HG03378 (cell line): ENCODE measurements at regions not wholly inside any gene's neighbourhood (a gene's known extent, or its start where the extent isn't known, plus 50 kb on each side); places are given as distances from the start of the nearest gene placed in this dataset.

Source experiments
- ATAC-seq: cut with Tn5 transposase; IDR thresholded peaks from one replicate; pipeline ENCODE4 v1.9.1; 2021; ENCODE audit warnings: mild to moderate bottlenecking, moderate library complexity; ENCODE audit not compliant: unreplicated experiment

- ATAC-seq = no peak
These were observed 209.9 kb downstream of the ARL4C start for GRCh38 chr2:234286956-234287355.

- ATAC-seq = no peak
These were observed 210.7 kb downstream of the ARL4C start for GRCh38 chr2:234286118-234286598.

- no peak for ATAC-seq
These were observed 211.3 kb downstream of the ARL4C start for GRCh38 chr2:234285541-234285940.

GRCh38 chr2:234279637-234280036, 217.2 kb downstream of the ARL4C start:
- ATAC-seq = no peak

- no peak for ATAC-seq
These were observed 218.2 kb downstream of the ARL4C start for GRCh38 chr2:234278556-234279255.

- ATAC-seq = no peak
These were observed 221.4 kb downstream of the ARL4C start for GRCh38 chr2:234275515-234275914.

GRCh38 chr2:234273887-234274584, 222.8 kb downstream of the ARL4C start:
- ATAC-seq = no peak

- ATAC-seq = no peak
These were observed 221.8 kb downstream of the SPP2 start for GRCh38 chr2:234272069-234272850.

GRCh38 chr2:234271338-234271737, 220.8 kb downstream of the SPP2 start:
- ATAC-seq = no peak

- ATAC-seq = no peak
These were observed 219.3 kb downstream of the SPP2 start for GRCh38 chr2:234269769-234270204.

GRCh38 chr2:234267534-234267933, 217.0 kb downstream of the SPP2 start:
- ATAC-seq = no peak

GRCh38 chr2:234266952-234267351, 216.4 kb downstream of the SPP2 start:
- ATAC-seq = no peak

- ATAC-seq = no peak
These were observed 214.7 kb downstream of the SPP2 start for GRCh38 chr2:234265206-234265605.

- ATAC-seq = no peak
These were observed 211.2 kb downstream of the SPP2 start for GRCh38 chr2:234261736-234262135.

- no peak for ATAC-seq
These were observed 208.9 kb downstream of the SPP2 start for GRCh38 chr2:234259440-234259839.

GRCh38 chr2:234258562-234259141, 208.2 kb downstream of the SPP2 start:
- no peak for ATAC-seq

GRCh38 chr2:234257859-234258561, 207.5 kb downstream of the SPP2 start:
- no peak for ATAC-seq

GRCh38 chr2:234256516-234256915, 206.0 kb downstream of the SPP2 start:
- ATAC-seq = no peak

- ATAC-seq = no peak
These were observed 204.4 kb downstream of the SPP2 start for GRCh38 chr2:234254783-234255521.

GRCh38 chr2:234252772-234253171, 202.3 kb downstream of the SPP2 start:
- ATAC-seq = no peak
